GM19468 (cell line): ENCODE measurements at regions not wholly inside any gene's neighbourhood (a gene's known extent, or its start where the extent isn't known, plus 50 kb on each side); places are given as distances from the start of the nearest gene placed in this dataset.
"Not testable (repeated sequence)": the region's sequence is repeated elsewhere in the genome, so short reads cannot be mapped to it uniquely, and the experiment has no call there.

Experiments used
- ATAC-seq: cut with Tn5 transposase; IDR thresholded peaks from one replicate; pipeline ENCODE4 v1.9.1; 2021; ENCODE audit warnings: mild to moderate bottlenecking, moderate library complexity, moderate number of reproducible peaks; ENCODE audit not compliant: unreplicated experiment; ENCODE audit errors: extremely low read depth

- no peak for ATAC-seq
Observed at GRCh38 chr14:43155258-43155657, 1351.8 kb downstream of the FSCB start.

- ATAC-seq, result no peak
Observed at GRCh38 chr14:43147485-43147884, 1359.6 kb downstream of the FSCB start.

- ATAC-seq, result no peak
Observed at GRCh38 chr14:43145361-43145760, 1361.7 kb downstream of the FSCB start.

- no peak for ATAC-seq
Observed at GRCh38 chr14:43143106-43143505, 1364.0 kb downstream of the FSCB start.

- no peak for ATAC-seq
Observed at GRCh38 chr14:43141636-43142191, 1365.4 kb downstream of the FSCB start.

- no peak for ATAC-seq
Observed at GRCh38 chr14:43140453-43140852, 1366.6 kb downstream of the FSCB start.

- no peak for ATAC-seq
Observed at GRCh38 chr14:43135877-43136411, 1371.1 kb downstream of the FSCB start.

GRCh38 chr14:43132441-43132840 is 1374.6 kb downstream of the FSCB start:
- no peak for ATAC-seq

- ATAC-seq, result not testable (repeated sequence)
Observed at GRCh38 chr14:43128429-43128828, 1378.7 kb downstream of the FSCB start.

GRCh38 chr14:43127874-43128273 is 1379.2 kb downstream of the FSCB start:
- ATAC-seq, result not testable (repeated sequence)

GRCh38 chr14:43123544-43123943 is 1383.5 kb downstream of the FSCB start:
- no peak for ATAC-seq

- no peak for ATAC-seq
Observed at GRCh38 chr14:43119672-43120071, 1387.4 kb downstream of the FSCB start.

GRCh38 chr14:43116341-43116740 is 1390.7 kb downstream of the FSCB start:
- ATAC-seq, result no peak

- no peak for ATAC-seq
Observed at GRCh38 chr14:43105305-43105704, 1401.8 kb downstream of the FSCB start.

- ATAC-seq, result no peak
Observed at GRCh38 chr14:43090380-43090779, 1416.7 kb downstream of the FSCB start.

GRCh38 chr14:43087666-43088065 is 1419.4 kb downstream of the FSCB start:
- ATAC-seq, result no peak

- no peak for ATAC-seq
Observed at GRCh38 chr14:43085819-43086218, 1421.3 kb downstream of the FSCB start.

GRCh38 chr14:43067372-43067771 is 1439.7 kb downstream of the FSCB start:
- not testable (repeated sequence) for ATAC-seq

- no peak for ATAC-seq
Observed at GRCh38 chr14:43056106-43056505, 1449.4 kb downstream of the LRFN5 start.

GRCh38 chr14:43052897-43053296 is 1446.2 kb downstream of the LRFN5 start:
- no peak for ATAC-seq

GRCh38 chr14:43043850-43044249 is 1437.2 kb downstream of the LRFN5 start:
- no peak for ATAC-seq

GRCh38 chr14:43042408-43042807 is 1435.7 kb downstream of the LRFN5 start:
- no peak for ATAC-seq
